HG03280 (cell line): ENCODE measurements at regions not wholly inside any gene's neighbourhood (a gene's known extent, or its start where the extent isn't known, plus 50 kb on each side); places are given as distances from the start of the nearest gene placed in this dataset.
"Not testable (repeated sequence)": the region's sequence is repeated elsewhere in the genome, so short reads cannot be mapped to it uniquely, and the experiment has no call there.

Experiments
- ATAC-seq: cut with Tn5 transposase; IDR thresholded peaks from one replicate; pipeline ENCODE4 v1.9.1; 2021; ENCODE audit warnings: mild to moderate bottlenecking, moderate library complexity; ENCODE audit not compliant: unreplicated experiment

DNA sequence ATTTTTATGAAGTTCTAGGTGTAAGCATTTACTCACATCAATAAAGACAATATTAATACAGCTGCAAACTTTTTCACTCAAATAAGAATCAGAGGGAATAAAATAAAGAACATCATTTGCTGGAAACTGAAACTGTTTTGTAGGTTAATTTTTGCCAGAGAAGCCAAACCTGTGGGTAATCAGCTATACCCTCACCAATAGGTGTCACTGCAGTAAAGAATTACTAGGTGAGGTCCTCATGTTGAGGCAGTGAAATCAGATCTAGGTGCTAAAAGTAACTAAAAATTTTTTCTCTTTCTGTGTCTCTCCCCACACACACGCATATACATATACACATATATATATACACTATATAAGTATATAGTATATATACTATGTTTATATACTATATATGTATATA is 1016.3 kb upstream of the SEMA6A start:
- peak; percentile 72 for ATAC-seq

DNA sequence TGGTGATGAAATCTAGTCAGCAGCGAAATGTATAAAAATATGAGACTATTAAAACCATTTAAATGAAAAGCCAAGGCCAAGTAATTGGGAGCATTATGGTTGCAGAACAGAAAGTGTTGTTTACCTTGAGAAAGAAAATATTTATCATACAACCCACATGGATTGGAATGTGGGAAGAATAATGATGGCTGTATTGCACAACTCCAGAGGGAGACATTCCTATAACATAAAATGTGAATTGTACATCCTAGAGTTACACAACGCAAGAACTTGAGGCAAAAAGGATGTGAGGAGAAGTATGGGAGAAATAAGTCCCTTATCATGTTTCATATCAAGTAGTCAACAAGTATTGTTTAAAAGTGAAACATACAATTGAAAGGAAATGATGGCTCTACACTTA is 1014.0 kb upstream of the SEMA6A start:
- no peak for ATAC-seq

DNA sequence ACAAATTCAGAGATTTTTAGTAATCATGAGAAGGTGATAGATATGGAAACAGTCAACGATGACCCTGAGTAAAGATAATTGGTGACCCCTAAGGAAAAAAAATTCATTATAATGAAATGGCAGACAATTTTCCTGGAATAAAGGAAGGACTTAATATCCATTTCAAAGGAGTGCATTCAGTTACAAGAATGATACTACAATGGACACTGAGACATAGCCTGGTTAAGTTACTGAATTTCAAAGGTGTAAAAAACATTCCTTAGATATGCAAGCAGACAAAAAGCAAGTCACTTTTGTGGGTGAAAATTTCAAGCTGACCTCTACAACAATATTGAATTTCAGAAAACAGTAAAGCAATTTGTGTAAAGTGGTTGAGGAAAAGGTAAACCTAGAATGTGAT is 1012.5 kb upstream of the SEMA6A start:
- ATAC-seq: no peak

DNA sequence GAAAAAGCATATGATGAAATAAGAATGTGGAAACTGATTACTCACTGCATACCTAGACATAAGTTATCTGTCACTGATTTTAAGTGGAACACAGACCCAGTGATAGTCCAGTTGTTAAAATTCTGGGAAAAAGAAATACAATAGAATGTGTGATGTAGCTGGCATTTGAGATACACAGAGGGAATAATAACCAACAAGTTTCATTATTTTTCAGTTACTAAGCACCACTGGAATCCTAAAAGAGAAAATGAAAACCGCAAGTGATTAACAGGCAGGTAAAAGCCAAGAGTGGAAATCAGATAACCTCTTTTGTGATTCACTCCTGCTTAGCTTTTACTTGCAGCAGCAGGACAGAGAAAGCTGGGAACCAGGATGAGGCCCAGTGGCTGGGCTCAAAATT is 994.0 kb upstream of the SEMA6A start:
- ATAC-seq: no peak

DNA sequence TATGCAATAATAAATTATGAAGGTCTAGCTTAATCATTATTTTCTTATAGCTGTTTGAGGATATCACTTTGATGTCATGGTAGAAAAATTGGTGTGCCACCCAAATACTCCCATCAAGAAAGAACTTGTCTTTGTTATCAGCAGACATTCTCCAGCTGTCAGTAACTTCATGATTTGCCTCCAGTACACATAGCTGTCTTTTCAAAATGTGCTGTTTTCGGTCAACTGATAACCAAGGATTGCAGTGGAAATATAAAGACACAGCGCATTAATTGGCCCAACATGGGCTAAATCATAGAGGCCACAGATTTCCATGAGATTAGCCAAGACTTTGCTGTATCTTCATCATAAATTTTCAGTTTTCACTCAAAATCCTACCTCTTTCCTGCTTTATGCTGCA is 993.5 kb upstream of the SEMA6A start:
- ATAC-seq: no peak

DNA sequence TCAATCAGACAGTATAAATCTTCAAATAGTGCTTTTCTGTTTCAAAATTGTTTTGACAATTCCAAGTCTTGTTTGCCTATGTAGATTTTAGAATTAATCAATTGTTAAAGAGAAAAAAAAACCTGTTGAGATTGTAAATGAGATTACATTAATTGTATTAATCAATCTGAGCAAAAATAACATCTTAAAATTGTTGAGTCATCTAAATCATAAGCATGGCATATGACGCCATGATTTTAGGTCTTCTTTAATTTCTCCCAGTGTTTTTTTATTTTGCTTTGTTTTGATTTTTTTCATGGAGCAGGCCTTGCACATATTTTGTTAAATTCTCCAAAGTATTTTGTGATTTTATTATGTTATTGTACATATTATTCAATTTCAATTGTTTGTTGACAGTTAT is 988.0 kb upstream of the SEMA6A start:
- no peak for ATAC-seq

DNA sequence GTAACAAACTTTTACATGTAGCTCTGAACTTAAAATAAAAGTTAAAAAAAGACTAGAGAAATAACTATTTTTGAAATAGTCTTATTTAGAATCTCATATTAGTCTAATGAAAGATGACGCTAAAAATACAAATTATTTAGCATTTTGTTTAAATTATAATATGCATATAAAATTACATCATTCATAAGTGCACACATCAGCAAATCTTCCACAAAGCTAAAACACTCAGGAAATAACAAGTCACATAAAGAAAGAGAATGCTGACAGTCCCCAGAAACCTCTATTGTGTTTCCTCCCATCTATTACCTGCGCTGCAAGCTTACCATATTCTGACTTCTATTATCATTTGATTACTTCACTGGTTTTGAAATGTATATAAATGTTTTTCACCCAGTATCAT is 986.9 kb upstream of the SEMA6A start:
- ATAC-seq: no peak

DNA sequence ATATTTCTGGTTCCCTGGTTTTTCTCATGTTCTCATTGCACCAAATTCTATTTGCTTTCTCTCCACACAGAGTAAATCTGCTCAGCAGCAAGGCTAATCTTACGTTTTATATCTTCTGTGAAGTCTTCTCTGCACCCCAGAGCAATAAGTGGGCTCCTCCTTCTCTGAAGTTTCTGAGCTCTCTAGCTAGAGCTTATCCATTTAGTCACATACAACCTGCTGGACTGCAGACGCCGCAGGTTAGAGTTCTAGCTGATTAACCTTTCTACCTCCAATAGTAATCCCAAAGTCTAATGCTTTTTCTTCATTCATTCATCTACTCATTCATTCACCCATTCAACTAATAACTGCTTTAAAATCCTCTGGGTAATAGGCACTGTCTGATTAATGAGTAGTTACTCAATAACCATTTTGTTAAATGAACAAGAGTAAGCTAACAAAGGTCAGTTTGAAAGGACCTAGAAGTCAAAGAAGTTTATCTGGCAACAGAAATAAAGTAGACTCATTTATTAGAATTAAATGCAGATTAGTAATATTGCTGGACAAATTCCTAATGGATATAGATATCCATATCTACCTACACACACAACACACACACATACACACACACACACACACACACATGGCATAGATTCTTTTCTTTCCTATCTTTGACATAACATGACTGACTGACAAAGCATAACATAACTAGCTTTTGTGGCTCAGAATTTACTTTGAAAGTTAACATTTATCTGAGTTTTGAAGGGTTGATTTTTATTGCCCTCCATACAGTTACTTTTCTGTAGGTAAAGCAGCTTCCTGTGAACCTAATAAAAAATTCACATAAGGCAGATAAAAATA is 984.6 kb upstream of the SEMA6A start:
- no peak for ATAC-seq

DNA sequence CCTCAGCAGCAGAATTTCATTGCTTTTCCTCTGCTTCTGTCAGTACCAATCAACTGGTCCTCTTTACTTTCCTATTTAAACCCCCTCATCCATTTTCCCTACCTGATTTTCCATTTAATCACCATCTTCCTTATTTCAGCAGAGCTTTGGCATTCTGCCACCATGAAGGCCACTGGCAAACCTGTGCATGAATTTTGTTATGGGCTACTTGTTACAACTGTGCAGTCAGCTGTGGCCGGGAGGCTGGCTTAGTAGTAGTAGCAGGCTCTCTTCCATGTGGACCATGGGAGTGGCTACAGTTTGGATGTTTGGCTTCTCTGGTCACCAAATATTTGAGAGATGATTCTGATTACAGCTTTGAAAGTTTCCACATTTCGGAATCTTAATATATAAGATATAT is 976.6 kb upstream of the SEMA6A start:
- ATAC-seq: no peak

DNA sequence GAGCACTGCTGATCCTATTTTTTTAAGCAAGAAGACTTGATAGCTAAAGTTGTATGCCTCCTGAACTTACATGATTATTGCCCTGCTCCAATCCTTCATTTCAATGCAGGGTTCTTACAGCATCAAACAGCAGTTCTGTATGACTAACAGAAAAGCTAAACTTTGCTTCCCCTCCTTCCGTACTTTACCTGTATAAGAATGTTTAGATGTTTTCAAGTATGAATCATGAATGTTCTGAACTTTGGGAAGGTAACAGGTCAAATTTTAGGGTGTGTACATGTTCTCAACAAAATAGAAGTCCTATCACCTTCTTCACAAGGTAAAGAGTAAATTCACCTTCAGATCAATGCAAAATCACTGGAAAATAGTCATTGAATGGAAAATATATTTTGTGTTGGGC is 972.6 kb upstream of the SEMA6A start:
- no peak for ATAC-seq

DNA sequence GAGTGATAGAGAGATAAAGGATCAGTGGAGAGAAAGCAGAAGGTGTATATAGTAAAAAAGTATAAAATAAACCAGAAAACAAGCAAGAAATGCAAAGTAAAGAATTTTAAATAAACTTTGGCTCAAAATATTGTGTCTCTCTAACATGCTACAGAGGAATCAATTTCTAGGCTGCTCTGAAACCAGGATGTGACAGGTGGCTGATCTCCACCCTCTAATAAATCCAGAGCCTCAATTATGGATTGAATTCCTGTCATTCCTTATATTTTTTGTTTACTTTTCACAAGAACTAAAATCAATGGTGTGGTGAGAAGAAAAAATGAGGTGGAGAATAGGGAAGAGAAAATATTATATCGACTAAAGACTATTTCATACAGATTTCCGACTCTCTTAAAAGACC is 965.1 kb upstream of the SEMA6A start:
- ATAC-seq: no peak

DNA sequence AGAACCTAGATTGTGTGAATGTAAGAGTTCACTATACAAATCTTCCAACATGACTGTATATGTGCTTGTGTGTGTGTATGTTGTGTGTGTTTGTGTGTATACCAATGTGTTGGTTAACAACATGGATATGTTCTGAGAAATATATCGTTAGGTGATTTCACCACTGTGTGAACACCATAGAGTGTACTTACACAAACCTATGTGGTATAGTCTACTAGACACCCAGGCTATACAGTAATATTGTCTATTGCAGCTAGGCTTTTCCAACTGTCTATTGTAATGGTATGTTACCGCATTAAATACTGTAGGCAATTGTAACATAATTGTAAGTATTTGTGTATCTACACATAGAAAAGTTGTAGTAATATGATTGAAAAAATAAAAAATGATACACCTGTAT is 959.2 kb upstream of the SEMA6A start:
- ATAC-seq: no peak

DNA sequence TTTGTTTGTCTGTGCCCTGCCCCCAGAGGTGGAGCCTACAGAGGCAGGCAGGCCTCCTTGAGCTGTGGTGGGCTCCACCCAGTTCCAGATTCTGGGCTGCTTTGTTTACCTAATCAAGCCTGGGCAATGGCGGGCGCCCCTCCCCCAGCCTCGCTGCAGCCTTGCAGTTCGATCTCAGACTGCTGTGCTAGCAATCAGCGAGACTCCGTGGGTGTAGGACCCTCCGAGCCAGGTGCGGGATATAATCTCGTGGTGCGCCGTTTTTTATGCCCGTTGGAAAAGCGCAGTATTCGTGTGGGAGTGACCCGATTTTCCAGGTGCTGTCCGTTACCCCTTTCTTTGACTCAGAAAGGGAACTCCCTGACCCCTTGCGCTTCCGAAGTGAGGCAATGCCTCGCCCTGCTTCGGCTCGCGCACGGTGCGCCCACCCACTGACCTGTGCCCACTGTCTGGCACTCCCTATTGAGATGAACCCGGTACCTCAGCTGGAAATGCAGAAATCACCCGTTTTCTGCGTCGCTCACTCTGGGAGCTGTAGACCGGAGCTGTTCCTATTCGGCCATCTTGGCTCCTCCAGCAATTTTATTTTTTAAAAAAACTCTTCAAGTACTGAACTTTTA is 958.5 kb upstream of the SEMA6A start:
- ATAC-seq: not testable (repeated sequence)

DNA sequence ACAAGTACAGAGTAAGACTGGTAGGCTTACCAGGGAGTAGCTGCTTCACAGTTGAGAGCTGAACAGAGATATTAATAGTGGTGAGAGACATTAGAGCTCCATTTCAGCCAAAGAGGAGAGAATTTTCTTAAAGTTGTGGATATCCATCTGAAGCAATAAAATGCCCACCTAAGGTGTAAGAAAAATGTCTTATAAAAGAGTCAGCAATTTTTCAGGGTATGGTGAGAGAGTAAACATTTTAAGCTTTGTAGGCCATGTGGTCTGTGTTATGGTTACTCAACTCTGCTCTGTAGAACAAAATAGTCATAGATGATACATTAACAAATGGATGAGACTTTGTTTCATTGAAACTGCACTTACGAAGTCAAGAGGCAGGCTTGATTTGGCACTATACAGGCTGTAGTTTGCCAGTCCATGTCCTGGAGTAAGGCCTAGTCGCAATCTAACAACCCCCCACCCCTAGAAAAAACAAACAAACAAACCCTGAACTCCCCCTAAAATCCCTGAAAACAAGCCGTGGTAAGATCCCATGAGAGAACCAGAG is 945.4 kb upstream of the SEMA6A start:
- no peak for ATAC-seq

DNA sequence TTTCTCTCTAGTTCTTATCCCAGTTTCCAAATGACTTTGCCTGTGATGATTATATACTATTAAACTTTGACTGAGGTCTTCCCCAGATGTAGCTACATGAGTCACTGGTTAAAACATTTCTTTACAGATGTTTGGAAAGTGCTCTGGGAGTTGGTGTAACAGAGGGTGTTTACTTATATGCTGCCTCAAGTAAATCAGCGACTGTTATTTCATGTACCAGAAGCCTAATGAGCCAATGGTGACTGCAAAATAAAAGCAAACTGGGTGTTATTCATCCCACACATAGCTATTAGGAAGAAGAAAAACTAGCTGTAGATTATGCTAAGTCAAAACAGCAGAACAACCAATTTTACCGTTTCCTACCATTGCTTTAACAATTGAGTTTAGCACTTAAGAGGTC is 929.7 kb upstream of the SEMA6A start:
- ATAC-seq: no peak

DNA sequence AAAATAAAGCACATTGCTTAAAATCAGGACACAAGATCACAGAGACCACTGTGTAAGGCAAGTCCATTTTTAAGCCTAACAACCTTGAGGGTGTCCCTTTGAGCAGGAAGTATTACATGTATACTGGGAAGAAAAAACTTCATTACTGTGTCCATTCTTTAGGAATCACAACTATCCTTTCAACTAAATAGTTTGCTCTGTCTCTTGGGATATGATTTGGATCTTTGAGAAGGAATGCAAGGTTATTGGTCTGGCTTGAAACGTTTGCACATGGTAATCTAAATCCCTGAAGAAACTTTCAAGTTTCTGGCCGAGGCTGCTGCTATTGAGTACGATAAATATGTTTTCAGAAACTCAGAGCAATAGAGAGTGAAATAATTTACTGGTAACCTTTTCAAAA is 923.0 kb upstream of the SEMA6A start:
- ATAC-seq: no peak

DNA sequence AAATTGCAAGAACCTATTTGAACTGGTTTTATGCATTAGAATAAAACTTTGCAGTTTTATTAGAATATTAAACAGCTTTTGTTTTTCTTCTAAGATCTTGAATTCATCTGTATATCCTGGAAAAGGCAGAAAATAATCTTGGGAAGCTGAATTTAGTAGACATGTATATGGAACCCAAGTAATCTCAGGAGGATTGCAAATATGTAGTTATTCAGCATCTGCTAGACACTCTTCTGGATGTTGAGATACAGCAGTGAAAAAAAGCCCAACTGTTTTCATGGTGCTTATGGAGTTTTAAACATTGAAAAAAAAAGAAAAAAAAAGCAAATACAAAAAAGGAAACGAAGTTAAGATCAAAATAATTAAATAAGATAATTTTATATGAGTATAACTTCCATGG is 922.2 kb upstream of the SEMA6A start:
- ATAC-seq: no peak

DNA sequence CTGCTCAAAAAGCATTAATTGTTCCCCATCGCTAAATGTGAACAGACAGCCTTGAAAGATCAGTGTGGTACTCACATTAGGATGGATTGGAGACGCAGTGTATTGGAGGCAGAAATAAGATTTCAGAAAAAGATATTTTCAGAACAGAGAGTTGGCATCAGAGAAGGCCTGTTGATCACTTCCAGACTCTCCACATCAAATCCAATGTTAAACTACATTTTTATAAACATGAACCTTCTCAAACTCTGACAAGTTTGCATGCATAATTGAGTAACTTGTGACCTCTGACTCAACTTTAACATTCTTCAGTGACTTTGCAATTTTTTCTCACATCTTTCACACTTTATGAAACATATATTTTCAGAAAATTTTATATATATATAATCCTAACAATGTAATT is 919.6 kb upstream of the SEMA6A start:
- no peak for ATAC-seq

DNA sequence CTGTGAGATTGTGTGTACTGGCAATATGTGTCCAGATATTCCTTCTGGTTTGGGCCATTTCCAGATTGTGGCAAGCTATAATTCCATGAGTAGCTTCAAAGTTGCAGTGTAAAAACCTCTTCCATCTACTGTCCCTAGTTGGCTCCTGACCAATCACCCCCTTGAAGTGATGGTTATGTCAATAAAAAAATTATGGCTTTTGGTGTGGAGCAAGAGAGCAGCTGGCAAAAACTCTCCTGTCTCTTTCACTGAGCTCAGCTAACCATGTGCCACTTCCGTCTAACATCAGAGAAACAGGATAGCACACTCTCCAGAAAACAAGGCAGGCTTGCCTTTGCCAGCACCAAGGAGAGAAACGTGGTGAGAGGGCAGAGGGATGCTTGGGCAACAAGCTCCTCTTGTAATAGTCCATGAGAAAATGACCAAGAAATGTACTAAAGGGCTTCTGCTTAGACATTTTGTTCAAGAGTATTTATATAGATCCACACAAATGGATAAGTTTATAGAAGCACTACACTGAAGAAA is 914.4 kb upstream of the SEMA6A start:
- ATAC-seq: no peak

DNA sequence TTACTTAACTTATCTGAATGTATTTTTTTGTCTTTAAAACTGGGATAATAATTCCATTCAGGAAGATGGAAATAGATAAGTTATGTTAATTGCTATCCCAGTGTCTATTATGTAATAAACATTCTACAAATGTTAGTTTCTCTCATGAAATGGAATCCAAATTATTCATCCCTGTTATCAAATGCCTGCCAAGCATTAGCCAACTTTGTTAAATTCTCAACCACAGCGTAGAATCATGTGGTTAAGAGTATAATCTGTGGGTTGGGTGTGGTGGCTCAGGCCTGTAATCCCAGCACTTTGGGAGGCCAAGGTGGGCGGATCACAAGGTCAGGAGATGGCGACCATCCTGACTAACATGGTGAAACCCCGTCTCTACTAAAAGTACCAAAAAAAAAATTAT is 912.9 kb upstream of the SEMA6A start:
- ATAC-seq: no peak

DNA sequence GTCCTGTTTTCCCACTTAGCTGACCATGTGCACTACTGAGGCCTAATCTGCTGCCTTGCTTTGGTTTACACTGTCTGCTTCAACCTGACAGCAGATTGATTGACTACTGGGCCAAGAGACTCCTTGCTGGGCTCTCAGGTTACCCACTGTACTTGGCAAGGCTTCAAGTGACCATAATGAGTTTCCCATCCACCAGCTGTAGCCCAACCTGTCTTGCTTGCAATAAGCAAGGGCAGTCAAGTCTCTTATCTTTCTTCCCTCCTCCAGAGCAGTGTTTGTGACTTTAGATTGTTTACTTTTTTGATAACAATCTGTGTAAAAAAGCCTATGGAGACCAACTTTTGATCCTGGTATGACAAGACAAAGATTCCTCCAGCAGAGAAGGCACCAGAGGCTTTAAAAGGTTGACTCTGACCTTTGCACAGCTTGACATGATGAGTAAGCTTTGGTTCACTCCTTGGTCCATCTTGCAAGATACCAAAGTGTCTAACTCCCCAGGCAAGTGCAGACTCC is 912.3 kb upstream of the SEMA6A start:
- no peak for ATAC-seq

DNA sequence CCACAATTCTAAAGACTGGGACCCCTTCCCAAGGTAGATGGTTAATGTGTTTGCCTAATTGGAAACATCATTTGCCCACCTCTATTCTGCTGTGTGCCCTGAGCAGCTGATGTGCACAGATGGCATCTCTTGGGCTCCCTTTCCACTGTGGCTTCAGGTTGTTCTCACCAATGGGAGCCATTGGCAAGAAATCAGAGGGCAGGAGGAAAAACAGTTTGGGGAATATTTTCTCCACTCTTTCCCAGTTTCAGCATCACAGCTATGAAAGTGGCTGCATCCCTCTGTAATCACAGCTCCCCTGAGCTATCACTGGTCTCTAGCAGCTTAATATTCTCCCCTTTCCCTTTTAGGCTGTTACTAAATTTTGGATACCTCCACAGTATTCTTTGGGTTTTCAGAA is 911.6 kb upstream of the SEMA6A start:
- ATAC-seq: no peak
